ENCODE measurements at regions not wholly inside any gene's neighbourhood (a gene's known extent, or its start where the extent isn't known, plus 50 kb on each side); places are given as distances from the start of the nearest gene placed in this dataset.
A peak's percentile ranks its signal among the peaks of the same experiment; 100 is the strongest.

DNA sequence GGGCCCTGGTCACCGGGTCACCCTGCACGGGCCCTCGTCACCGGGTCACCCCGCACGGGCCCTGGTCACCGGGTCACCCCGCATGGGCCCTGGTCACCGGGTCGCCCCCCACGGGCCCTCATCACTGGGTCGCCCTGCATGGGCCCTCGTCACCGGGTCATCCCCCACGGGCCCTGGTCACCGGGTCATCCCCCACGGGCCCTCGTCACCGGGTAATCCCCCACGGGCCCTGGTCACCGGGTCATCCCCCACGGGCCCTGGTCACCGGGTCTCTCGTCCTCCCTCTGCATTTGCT lies 77.6 kb downstream of the RIPK4 start:
- DNase-seq: no peak

- DNase-seq: no peak
Measured at GRCh38 chr21:41687633-41688032, 79.2 kb downstream of the RIPK4 start.

DNA sequence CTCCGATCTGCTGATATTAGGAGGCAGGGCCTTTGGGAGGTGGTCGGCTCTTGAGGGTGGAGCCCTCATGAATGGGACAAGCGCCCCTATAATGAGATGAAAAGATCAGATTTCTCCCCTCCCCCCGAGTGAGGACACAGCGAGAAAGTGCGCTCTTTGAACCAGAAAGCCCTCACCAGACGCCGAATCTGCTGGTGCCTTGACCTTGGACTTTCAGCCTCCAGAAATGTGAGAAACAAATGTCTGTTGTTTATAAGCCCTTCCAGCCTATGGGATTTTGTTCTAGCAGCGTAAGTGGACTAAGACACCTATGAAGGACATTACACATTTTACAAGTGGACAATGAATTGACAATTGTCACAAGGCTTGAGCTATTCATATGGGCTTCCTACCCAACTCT lies 80.2 kb downstream of the RIPK4 start:
- no peak for DNase-seq

DNA sequence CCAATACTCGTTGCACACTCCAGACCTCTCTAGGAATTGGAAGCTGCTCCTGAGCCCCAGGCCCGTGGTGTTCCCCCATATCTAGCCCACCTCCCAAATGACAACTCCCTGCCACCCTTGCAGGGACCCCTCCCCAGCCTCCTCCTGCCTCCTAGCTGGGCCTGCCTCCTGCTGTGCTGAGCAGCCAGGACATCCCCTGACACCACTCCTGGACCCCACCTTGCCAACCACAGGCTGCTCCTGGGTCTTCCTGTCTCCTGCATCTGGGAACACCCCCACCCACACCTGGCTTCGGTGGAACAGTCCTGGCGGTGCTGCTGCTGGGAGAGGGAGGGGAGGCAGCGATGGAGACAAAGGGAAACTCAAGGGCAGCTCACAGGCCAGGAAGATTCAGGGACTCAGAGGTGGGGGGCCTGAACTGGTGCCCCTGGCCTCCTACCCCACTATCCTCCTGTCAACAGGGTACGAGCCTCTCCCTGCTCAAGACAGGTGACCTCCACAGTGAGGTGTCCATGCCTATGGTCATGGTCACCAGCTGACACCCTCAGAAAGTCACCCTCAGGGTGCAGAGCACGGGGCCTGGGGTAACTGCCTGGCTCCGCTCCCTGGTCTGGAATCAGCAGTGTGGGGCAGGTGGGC lies 81.2 kb downstream of the RIPK4 start:
- no peak for DNase-seq

DNA sequence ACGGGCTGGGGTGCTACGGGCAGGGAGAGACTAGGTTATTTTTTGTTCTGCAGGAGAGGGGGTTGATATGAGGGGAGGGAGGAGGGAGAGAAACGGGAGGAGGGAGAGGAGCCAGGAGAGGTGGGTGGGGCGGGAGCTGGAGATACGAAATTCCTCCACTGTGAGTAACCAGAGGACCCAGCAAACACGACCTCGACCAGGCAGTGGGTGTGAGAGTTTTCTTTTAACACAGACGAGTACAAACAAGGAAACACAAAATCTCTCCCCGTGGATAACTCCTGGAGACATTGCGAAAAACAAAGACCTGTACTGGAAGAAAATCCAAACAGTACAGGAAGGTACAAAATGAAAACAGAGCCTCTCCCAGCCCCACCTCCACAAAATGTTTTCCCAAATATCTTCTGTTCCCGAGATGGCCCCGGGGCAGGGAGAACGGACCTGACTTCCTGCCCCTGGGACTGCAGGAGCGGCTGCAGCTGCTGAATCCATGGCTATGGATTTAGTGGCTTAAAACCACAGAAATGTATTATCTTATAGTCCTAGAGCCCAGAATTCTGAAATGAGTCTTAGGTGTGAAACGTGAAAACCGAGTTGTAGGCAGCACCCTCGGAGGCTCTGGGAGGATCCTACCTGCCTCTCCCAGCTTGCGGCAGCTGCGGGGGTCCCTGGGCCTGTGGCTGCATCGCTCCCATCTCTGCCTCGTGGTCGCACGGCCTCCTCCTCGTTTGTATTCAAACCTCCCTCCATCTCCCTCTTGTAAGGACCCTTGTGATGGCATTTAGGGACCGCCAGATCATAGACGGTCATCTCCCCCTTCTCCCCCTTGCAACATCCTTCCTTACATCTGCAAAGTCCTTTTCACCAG lies 82.2 kb downstream of the RIPK4 start:
- no peak for DNase-seq

DNA sequence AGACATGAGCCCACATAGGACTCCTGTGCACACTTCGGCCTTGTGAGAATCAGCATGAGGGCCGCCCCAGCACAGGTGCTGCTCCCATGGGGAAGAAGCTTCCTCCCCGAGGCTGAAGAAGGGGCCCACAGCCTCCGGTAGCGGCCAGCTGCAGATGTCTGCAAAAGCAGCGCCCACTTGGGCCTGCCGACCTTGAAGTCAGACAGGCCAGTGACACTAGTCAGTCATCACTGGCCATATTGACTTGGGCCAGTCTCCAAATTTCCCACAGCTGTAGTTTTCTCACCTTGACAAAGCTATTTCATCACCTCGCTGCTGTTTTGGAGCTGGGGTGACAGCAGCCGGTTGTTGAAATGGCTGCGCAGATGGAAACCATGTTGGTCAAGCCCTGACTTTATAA lies 83.0 kb downstream of the RIPK4 start:
- DNase-seq: no peak

DNA sequence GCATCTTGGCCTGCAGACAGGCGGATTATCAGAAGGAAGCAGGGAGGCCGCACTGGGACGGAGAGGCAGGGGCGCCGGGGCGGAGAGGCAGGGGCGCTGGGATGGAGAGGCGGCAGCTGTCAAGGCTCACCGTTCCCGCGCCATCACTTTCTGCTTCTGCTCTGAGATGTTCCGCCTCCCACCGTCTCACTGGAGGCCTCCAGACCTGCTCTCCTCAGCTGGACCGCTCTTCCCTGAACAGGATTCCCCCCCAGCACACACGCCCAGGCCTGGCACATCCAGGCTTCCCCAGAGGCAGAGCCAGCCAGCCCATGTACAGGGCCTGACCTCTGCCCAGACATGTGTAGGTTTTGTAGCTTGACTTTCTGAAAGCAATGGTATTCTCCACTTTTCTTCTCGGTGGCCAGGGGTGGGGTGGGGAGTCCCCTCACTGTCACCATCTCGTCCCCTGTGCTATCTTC lies 84.1 kb downstream of the RIPK4 start:
- DNase-seq: no peak

DNA sequence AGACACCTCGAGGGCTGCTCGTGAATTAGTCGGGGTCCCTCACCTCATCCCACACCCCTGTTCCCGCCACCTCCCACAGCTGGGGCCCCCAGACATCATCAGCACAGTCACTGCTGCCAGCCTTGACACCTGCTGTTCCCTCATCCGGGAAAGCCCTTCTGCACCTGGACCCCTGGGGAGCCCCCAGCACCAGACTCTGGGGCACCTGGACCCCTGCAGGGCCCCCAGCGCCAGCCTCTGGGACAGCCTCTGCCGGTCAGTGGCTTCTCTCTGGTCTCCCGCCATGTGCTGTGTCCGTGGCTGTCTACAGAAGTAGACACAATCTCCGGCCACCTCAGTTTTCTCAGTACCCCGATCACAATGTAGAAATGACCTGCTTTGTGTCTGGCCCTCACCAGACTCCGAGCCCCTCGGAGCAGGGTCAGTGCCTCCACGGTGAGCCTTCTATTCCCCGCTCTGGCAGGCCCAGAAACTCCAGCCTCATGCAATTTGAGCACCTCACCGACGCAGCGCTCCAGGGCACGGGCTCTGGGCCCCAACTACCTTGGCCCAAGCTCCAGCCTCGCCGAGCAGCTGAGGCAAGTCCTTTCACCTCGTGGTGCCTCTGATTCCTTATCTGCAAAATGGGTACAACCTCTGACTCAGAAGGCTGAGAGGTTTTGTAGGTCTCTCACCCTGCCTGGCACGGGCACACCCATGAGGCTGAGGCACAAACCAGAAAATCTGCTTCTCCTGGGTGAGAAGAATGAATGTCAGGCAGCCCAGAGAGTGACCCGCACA lies 84.7 kb downstream of the RIPK4 start:
- no peak for DNase-seq

DNA sequence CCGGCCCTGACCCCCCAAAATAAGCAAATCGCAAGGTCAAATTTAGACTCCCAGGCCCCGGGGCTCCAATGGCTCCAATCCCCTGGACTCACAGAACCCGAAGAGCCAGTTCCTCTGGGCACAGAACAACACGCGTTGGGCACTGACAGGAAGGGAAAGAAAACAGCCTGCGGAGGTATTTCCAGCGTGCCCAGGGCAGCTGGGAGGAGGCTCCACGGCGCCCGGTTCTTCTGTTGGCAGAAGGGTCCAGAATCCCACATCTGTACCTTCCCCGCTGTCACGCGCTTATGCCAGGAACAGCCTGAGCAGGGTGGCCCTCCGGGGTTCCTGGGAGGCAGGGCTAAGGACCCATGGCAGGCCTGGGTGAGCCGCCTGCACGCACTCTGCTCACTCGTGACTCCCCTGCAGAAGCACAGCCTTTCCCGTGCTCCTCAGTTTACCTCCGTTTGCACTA lies 85.5 kb downstream of the RIPK4 start:
- DNase-seq: no peak

- DNase-seq: no peak
Measured at GRCh38 chr21:41680444-41681347, 86.2 kb downstream of the RIPK4 start.

DNA sequence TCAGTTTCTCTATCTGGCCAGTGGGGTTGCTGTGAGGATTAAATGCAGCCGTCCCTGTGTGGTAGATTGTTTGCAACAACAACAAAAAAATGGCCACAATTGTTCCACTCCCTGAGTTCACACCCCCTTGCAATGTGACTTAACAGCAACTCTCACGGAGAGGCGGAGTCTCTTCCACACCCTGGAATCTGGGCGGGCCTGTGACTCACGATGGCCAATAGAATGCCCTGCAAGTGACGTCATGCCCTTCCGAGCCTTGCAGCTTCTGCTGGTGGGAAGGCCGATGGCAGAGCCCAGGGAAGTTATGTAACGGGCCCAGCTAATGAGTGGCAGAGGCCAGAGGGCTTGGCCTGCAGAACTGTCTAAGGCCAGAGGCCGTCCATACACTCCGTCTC lies 87.9 kb downstream of the RIPK4 start:
- peak; percentile 85 for DNase-seq

DNA sequence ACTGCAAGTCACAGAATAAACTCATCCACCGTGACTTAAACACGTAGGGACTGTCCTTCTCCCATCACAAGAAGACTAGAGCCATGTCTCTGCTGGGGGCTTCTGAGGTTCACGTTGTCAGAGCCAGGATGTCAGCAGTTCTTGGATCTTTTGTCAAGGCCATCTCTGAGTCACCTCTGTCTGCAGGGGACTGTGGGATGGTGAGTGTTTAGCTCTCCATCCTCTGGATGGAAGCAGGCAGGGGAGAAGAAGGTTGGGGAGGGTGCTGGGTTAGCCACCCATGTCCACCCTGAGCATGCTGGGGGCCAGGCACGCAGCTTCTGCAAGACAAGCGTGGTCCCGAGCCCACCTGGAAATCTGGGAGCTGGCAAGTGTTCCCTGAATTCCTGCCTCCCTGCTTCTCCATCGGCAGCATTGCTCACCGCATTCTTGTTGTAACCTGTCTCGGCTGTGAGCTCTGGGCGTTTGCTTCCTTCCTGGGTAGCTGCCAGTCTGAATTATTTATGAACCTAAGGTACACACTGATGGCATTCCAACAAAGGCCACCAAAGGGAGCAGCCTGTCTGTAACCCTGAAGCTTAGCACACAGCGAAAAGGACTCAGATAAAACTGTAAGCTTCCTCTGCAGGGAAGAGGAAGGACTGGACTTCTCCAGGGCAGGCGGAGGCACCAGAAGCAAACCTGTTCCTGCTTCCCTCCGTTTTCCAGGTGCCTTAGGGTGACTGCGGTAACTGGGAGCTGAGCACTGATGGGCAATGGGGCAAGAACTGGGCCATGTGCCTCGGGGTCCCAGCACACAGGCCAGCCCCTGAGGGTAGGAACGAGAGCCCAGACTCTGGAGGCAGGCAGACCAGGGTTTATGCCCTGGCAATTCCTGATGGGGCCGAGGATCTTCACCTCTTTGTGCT lies 88.6 kb downstream of the RIPK4 start:
- DNase-seq: no peak

DNA sequence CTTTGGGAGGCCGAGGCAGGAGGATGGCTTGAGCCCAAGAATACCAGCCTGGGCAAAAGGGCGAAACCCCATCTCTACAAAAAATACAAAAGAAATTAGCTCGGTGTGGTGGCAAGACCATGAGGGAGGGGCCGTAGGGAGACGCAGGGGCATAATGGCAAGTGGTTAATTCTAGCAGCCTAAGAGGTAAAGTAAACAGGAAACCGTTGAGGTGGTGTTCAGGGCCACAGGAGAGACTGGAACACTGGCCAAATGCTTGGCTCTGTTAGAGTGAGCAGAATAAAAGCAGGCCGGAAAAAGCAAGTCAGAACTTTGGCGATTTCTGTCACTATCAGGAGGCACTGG lies 89.2 kb downstream of the RIPK4 start:
- no peak for DNase-seq

DNA sequence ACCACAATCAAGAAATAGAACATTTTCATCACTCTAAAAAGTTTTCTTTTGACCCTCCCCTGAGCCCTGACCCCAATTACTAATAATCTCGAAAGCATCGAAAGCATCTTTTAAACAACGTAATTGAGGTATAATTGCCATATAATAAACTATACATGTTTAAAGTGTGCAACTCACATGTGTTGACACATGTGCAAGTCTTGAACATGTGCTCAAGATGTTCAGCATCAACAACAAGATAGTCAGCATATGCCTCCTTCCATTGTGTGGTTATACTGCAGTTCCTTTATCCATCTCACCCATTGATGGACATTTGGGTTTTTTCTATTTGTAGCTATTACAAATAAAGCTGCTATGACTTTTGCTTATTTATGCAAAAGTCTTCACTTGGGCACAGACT lies 90.7 kb downstream of the RIPK4 start:
- no peak for DNase-seq

GRCh38 chr21:41675574-41675973 lies 91.3 kb downstream of the RIPK4 start:
- no peak for DNase-seq

GRCh38 chr21:41674402-41674801 lies 92.5 kb downstream of the RIPK4 start:
- DNase-seq: no peak

DNA sequence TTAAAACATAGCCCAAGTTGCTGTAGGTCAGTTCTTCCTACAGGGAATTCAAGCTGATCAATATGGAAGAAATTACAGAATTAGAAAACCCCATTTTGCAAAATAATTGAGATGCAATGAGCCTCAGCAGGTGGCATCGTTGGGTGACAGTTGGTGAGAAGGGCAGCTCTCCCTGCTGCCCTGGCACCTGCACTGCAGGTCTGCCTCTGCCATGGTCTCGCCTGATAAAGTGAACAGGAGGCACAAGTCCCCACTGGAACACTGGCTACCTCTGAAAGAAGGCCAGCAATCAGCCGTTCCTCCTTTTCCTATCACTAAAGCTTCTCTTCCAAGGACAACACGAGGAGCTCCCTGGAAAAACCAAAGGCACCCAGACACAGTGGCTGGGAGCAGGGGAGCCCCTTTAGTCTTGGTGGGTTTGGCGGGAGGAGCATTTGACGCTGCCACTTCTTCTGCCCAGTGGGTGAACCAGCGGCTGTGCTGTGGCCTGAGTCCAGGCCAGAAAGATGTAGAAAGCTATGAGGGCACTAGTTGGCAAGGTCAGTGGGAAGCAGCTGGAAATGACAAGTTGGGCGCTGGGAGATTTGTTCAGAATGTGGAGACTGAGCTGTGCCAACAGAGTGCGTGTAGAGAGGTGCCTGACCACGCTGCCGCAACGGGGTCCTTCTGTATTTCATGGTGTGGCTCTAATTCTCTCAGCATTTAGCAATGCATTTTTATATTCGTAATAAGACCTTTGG lies 93.1 kb downstream of the RIPK4 start:
- no peak for DNase-seq

- no peak for DNase-seq
Measured at GRCh38 chr21:41673071-41673470, 93.8 kb downstream of the RIPK4 start.

DNA sequence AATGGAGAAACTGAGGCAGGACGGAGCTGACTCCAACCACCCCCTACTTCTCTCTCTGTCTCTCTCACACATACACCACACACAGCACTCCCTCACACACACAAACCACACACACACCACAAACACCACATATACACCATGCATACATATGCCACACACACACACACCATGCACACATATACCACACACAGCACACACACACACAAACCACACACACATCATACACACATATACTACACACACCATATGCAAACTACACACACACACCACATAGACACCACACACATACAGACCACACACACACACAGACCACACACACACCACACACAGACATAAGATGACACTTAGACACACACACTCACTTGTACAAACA lies 94.3 kb downstream of the RIPK4 start:
- no peak for DNase-seq

GRCh38 chr21:41671859-41672542 lies 94.9 kb downstream of the RIPK4 start:
- no peak for DNase-seq

Measured in retina (tissue), 1 donor.